Thyroid gland (tissue), 4 donors: ENCODE measurements at regions not wholly inside any gene's neighbourhood (a gene's known extent, or its start where the extent isn't known, plus 50 kb on each side); places are given as distances from the start of the nearest gene placed in this dataset.

Source experiments
- DNase-seq, 2 donors: peaks; one replicate each; pipeline ENCODE4 v3.0.0-alpha.2; 2019
- H3K27ac ChIP-seq, 3 donors: fragments of 200-600 bp; sonication (generic); 1 replicate in 2 of 3; 2 replicates in 1 of 3; pipeline ENCODE4 v1.5.1; 2016 to 2019; ENCODE audit warnings: mild to moderate bottlenecking in 1 of 3, moderate library complexity in 1 of 3
- H3K27me3 ChIP-seq: fragments of 200-600 bp; sonication (generic); one replicate; pipeline ENCODE4 v1.5.1; 2019
- H3K36me3 ChIP-seq, 2 donors: fragments of 200-600 bp; sonication (generic); one replicate each; pipeline ENCODE4 v1.5.1; 2016 to 2019
- H3K4me1 ChIP-seq, 2 donors: fragments of 200-600 bp; sonication (generic); one replicate each; pipeline ENCODE4 v1.5.1; 2017 to 2019
- H3K4me3 ChIP-seq, 3 donors: fragments of 200-600 bp; sonication (generic); replicated peaks in 1 of 3; 1 replicate in 2 of 3; 2 replicates in 1 of 3; pipeline ENCODE4 v1.5.1; 2016; ENCODE audit warnings: mild to moderate bottlenecking in 1 of 3
- H3K9me3 ChIP-seq: fragments of 200-600 bp; sonication (generic); one replicate; pipeline ENCODE4 v1.5.1; 2017
- POLR2A ChIP-seq, 2 donors: fragments of 450-650 bp; IDR thresholded peaks; one replicate each; pipeline ENCODE4 v1.6.1; 2017; ENCODE audit warnings: antibody characterized with exemption in 2 of 2, mild to moderate bottlenecking in 2 of 2, moderate library complexity in 1 of 2
- WGBS, 2 donors: methylation state at CpG; one replicate each; pipeline ENCODE4 v1.1.5; 2017; 5-methylcytosine and 5-hydroxymethylcytosine counted together
- intact Hi-C: fragments of 100-400 bp; cut with DNase I; formaldehyde crosslinking; loops from one replicate; pipeline ENCODE4 v1.15.1; 2023
- TF ChIP-seq, protein P1 (sequence below), 6 experiments: fragments of 200-600 bp in 3 of 6; fragments of 450-650 bp in 3 of 6; sonication (generic) in 3 of 6; IDR thresholded peaks; one replicate each; pipeline ENCODE4 v1.5.1; 2016 to 2019; ENCODE audit warnings: antibody characterized with exemption in 6 of 6, mild to moderate bottlenecking in 2 of 6, inconsistent platforms in 1 of 6, moderate library complexity in 1 of 6

DNA sequence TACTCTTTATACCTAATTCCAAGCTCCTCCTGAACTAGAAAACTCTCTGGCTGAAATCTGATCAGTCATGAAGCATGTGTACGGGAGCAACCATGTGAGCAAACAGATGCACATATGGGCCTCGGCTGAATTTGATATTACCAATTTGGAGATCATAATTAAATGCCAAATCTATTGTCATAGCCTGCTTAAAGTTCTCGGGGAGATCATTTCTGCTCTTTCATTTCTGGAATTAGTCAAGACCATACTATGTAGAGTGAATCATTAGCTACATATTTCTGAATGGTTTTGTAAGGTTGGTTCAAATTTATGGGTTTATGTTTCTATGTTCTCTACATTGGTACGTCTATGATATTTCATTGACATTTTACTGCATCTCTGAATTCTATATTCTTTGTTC is 205.5 kb downstream of the UBE2E3 start:
- WGBS, 2 donors = 89 to 92% methylated on average over 4 of the region's 4 CpGs
- TF ChIP-seq, protein P1, sequence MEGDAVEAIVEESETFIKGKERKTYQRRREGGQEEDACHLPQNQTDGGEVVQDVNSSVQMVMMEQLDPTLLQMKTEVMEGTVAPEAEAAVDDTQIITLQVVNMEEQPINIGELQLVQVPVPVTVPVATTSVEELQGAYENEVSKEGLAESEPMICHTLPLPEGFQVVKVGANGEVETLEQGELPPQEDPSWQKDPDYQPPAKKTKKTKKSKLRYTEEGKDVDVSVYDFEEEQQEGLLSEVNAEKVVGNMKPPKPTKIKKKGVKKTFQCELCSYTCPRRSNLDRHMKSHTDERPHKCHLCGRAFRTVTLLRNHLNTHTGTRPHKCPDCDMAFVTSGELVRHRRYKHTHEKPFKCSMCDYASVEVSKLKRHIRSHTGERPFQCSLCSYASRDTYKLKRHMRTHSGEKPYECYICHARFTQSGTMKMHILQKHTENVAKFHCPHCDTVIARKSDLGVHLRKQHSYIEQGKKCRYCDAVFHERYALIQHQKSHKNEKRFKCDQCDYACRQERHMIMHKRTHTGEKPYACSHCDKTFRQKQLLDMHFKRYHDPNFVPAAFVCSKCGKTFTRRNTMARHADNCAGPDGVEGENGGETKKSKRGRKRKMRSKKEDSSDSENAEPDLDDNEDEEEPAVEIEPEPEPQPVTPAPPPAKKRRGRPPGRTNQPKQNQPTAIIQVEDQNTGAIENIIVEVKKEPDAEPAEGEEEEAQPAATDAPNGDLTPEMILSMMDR (IDR thresholded peaks at IDR 0.05) = no peak
- no peak for TF ChIP-seq POLR2A (IDR thresholded peaks at IDR 0.05)
- H3K9me3 ChIP-seq = no peaks in the 10 kb centered on the region
- H3K4me3 ChIP-seq = no peak overlapping the region
- intact Hi-C loops = no loop called here
- H3K4me1 ChIP-seq = no peaks in the 10 kb centered on the region
- H3K36me3 ChIP-seq = no peaks in the 10 kb centered on the region
- H3K27me3 ChIP-seq = no peaks in the 10 kb centered on the region
- no peak for DNase-seq
- H3K27ac ChIP-seq = no peak overlapping the region

DNA sequence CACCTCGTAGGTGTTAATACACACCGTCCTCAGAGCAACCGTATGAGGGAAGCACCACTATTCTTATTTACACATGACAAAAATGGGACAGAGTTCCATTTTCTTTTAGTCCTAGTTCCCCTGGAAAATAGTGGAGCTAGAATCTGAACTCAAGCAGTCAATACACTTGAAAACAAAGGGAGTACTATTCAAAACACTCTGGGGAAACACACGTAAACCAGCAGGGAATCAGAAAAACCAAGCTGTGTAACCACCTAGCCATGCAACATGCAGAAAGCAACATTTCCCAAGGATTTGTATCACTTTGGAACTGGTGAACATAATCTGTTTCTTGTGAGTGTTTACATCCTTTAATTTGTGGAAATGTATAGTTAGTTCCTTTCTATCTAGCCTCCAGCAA is 208.2 kb downstream of the UBE2E3 start:
- intact Hi-C loops = no loop called here
- WGBS, 2 donors = 74 to 86% methylated on average over 4 of the region's 4 CpGs

DNA sequence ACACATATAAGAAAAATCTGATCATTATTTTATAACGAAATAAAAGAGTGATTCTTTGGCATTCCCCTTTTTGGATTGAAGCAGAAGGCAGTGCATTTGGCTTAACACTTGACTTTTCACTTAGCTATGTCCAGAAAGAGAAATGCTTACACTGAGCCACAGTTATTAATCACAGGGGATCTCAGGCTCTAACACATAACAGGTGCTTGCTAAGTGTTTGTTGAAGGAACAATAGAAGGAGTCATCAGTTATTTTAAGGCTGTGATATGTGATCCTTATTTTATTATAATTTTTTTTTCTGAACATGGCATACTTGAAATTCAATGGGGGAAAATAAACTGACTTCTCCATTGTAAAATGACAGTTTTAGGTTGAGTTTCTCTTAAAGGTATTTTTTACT is 209.5 kb downstream of the UBE2E3 start:
- no peaks in the 10 kb centered on the region for H3K9me3 ChIP-seq
- H3K36me3 ChIP-seq = no peaks in the 10 kb centered on the region
- H3K4me1 ChIP-seq = no peaks in the 10 kb centered on the region
- no peak for TF ChIP-seq POLR2A (IDR thresholded peaks at IDR 0.05)
- TF ChIP-seq, protein P1 (IDR thresholded peaks at IDR 0.05) = no peak
- H3K4me3 ChIP-seq = no peak overlapping the region
- DNase-seq = no peak
- WGBS, 2 donors = 63 to 65% methylated on average over 1 of the region's 1 CpG
- H3K27me3 ChIP-seq = no peaks in the 10 kb centered on the region
- H3K27ac ChIP-seq = no peak overlapping the region
- intact Hi-C loops = no loop called here

More for the DNA sequence above, 208.2 kb downstream of the UBE2E3 start:
- Histone ChIP-seq H3K4me3 (no peak overlapping the region), H3K27me3 (no peaks in the 10 kb centered on the region), H3K4me1 (no peaks in the 10 kb centered on the region), H3K9me3 (no peaks in the 10 kb centered on the region), H3K36me3 (no peaks in the 10 kb centered on the region), H3K27ac (no peak overlapping the region)
- TF ChIP-seq, protein P1 (IDR thresholded peaks at IDR 0.05) = no peak
- no peak for TF ChIP-seq POLR2A (IDR thresholded peaks at IDR 0.05)
- no peak for DNase-seq

DNA sequence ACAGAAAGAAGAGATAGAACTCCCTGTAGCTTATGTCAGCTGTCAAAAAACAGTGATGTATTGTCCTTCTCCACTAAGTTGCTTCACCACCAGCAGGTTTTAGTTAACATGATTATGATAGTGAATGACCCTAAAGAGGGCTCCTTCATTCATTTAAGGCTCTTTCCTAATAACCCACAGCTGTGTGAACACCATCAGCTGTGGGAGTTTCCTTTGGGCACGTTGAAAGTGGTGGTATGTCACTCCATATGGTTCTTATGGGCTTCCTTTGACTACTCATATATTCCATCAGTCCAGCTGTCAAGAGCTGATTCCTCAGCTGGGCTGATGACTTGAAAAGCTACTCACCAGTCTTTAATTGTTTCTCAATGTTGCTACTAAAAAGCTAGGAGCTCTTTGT is 210.3 kb downstream of the UBE2E3 start:
- Histone ChIP-seq H3K9me3 (no peaks in the 10 kb centered on the region), H3K27ac (no peak overlapping the region), H3K4me3 (no peak overlapping the region), H3K27me3 (no peaks in the 10 kb centered on the region), H3K4me1 (no peaks in the 10 kb centered on the region), H3K36me3 (no peaks in the 10 kb centered on the region)
- intact Hi-C loops = no loop called here
- TF ChIP-seq POLR2A (IDR thresholded peaks at IDR 0.05) = no peak
- TF ChIP-seq, protein P1 (IDR thresholded peaks at IDR 0.05) = no peak
- 25% methylated on average over 1 of the region's 1 CpG for WGBS, 2 donors
- DNase-seq = no peak

DNA sequence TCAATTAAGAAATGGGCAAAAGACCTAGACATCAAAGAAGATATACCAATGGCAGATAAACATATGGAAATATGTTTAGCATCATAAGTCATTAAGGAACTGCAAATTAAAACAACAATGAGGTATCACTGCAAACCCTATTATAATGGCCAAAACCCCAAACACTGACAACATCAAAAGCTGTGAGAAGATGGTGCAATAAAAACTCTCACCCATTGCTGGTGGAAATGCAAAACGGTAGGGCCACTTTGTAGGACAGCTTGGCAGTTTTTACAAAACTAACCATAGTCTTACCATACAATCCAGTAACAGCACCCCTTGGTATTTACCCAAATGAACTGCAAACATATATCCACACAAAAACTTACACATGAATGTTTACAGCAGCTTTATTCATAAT is 213.1 kb downstream of the UBE2E3 start:
- Histone ChIP-seq H3K36me3 (no peaks in the 10 kb centered on the region), H3K4me1 (no peaks in the 10 kb centered on the region), H3K27me3 (no peaks in the 10 kb centered on the region), H3K27ac (no peak overlapping the region), H3K9me3 (no peaks in the 10 kb centered on the region), H3K4me3 (no peak overlapping the region)
- WGBS, 2 donors = 61 to 85% methylated on average over 1 of the region's 1 CpG
- TF ChIP-seq, protein P1 (IDR thresholded peaks at IDR 0.05) = no peak
- TF ChIP-seq POLR2A (IDR thresholded peaks at IDR 0.05) = no peak
- intact Hi-C loops = no loop called here
- no peak for DNase-seq
